ENCODE measurements at regions not wholly inside any gene's neighbourhood (a gene's known extent, or its start where the extent isn't known, plus 50 kb on each side); places are given as distances from the start of the nearest gene placed in this dataset.
"Not testable (repeated sequence)": the region's sequence is repeated elsewhere in the genome, so short reads cannot be mapped to it uniquely, and the experiment has no call there.

DNA sequence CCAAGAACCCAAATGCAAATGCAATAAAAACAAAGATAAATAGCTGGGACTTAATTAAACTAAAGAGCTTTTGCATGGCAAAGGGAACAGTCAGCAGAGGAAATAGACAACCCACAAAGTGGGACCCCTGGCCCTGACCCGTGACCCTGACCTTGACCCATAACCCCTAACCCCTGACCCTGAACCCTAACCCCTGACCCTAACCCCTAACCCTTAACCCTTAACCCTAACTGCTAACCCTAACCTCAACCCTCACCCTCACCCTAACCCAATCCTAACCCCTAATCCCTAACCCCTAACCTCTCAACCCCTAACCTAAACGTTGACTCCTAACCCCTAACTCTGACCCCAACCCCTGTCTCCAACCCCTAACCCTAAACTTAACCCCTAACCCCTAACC, 284.9 kb downstream of the CCDC74A start:
- TF ChIP-seq, protein P1, sequence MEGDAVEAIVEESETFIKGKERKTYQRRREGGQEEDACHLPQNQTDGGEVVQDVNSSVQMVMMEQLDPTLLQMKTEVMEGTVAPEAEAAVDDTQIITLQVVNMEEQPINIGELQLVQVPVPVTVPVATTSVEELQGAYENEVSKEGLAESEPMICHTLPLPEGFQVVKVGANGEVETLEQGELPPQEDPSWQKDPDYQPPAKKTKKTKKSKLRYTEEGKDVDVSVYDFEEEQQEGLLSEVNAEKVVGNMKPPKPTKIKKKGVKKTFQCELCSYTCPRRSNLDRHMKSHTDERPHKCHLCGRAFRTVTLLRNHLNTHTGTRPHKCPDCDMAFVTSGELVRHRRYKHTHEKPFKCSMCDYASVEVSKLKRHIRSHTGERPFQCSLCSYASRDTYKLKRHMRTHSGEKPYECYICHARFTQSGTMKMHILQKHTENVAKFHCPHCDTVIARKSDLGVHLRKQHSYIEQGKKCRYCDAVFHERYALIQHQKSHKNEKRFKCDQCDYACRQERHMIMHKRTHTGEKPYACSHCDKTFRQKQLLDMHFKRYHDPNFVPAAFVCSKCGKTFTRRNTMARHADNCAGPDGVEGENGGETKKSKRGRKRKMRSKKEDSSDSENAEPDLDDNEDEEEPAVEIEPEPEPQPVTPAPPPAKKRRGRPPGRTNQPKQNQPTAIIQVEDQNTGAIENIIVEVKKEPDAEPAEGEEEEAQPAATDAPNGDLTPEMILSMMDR (IDR thresholded peaks at IDR 0.05; ENCODE audit: low read depth, low read length, missing input control) = not testable (repeated sequence)
- TF ChIP-seq, protein P2, sequence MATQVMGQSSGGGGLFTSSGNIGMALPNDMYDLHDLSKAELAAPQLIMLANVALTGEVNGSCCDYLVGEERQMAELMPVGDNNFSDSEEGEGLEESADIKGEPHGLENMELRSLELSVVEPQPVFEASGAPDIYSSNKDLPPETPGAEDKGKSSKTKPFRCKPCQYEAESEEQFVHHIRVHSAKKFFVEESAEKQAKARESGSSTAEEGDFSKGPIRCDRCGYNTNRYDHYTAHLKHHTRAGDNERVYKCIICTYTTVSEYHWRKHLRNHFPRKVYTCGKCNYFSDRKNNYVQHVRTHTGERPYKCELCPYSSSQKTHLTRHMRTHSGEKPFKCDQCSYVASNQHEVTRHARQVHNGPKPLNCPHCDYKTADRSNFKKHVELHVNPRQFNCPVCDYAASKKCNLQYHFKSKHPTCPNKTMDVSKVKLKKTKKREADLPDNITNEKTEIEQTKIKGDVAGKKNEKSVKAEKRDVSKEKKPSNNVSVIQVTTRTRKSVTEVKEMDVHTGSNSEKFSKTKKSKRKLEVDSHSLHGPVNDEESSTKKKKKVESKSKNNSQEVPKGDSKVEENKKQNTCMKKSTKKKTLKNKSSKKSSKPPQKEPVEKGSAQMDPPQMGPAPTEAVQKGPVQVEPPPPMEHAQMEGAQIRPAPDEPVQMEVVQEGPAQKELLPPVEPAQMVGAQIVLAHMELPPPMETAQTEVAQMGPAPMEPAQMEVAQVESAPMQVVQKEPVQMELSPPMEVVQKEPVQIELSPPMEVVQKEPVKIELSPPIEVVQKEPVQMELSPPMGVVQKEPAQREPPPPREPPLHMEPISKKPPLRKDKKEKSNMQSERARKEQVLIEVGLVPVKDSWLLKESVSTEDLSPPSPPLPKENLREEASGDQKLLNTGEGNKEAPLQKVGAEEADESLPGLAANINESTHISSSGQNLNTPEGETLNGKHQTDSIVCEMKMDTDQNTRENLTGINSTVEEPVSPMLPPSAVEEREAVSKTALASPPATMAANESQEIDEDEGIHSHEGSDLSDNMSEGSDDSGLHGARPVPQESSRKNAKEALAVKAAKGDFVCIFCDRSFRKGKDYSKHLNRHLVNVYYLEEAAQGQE (IDR thresholded peaks at IDR 0.05) = not testable (repeated sequence)
- not testable (repeated sequence) for TF ChIP-seq HNF4A, TAF1 (conservative IDR thresholded peaks at IDR 0.05)

Measured in liver (tissue), 3 donors.